ENCODE measurements at regions not wholly inside any gene's neighbourhood (a gene's known extent, or its start where the extent isn't known, plus 50 kb on each side); places are given as distances from the start of the nearest gene placed in this dataset.

- no peak for DNase-seq (ENCODE audit: low spot score)
Measured at GRCh38 chr4:108527723-108528122, 92.7 kb upstream of the RPL34 start.

- no peak for DNase-seq (ENCODE audit: low spot score)
Measured at GRCh38 chr4:108520807-108521206, 99.6 kb upstream of the RPL34 start.

GRCh38 chr4:108519911-108520601, 100.3 kb upstream of the RPL34 start:
- no peak for DNase-seq (ENCODE audit: low spot score)

GRCh38 chr4:108519208-108519833, 101.1 kb upstream of the RPL34 start:
- no peak for DNase-seq (ENCODE audit: low spot score)

GRCh38 chr4:108512615-108513505, 107.5 kb upstream of the RPL34 start:
- DNase-seq (ENCODE audit: low spot score) = peak; percentile 30

- DNase-seq (ENCODE audit: low spot score) = no peak
Measured at GRCh38 chr4:108511618-108512017, 108.8 kb upstream of the RPL34 start.

GRCh38 chr4:108502356-108502755, 118.0 kb upstream of the RPL34 start:
- DNase-seq (ENCODE audit: low spot score) = no peak

- DNase-seq (ENCODE audit: low spot score) = no peak
Measured at GRCh38 chr4:108498925-108499324, 121.5 kb upstream of the RPL34 start.

- DNase-seq (ENCODE audit: low spot score) = no peak
Measured at GRCh38 chr4:108493596-108493931, 126.8 kb upstream of the RPL34 start.

- DNase-seq (ENCODE audit: low spot score) = peak; percentile 38
Measured at GRCh38 chr4:108492816-108493595, 127.4 kb upstream of the RPL34 start.

- DNase-seq (ENCODE audit: low spot score) = no peak
Measured at GRCh38 chr4:108488865-108489264, 131.5 kb upstream of the RPL34 start.

- DNase-seq (ENCODE audit: low spot score) = no peak
Measured at GRCh38 chr4:108486046-108486445, 134.3 kb upstream of the RPL34 start.

GRCh38 chr4:108484187-108484586, 136.2 kb upstream of the RPL34 start:
- DNase-seq (ENCODE audit: low spot score) = no peak

GRCh38 chr4:108483650-108484049, 136.7 kb upstream of the RPL34 start:
- no peak for DNase-seq (ENCODE audit: low spot score)

GRCh38 chr4:108483079-108483478, 137.3 kb upstream of the RPL34 start:
- DNase-seq (ENCODE audit: low spot score) = no peak

- no peak for DNase-seq (ENCODE audit: low spot score)
Measured at GRCh38 chr4:108480881-108481280, 139.5 kb upstream of the RPL34 start.

- DNase-seq (ENCODE audit: low spot score) = no peak
Measured at GRCh38 chr4:108477527-108478108, 142.8 kb upstream of the RPL34 start.

- no peak for DNase-seq (ENCODE audit: low spot score)
Measured at GRCh38 chr4:108473163-108473720, 147.1 kb upstream of the RPL34 start.

GRCh38 chr4:108466936-108467902, 153.2 kb upstream of the RPL34 start:
- peak; percentile 74 for DNase-seq (ENCODE audit: low spot score)

GRCh38 chr4:108465886-108466500, 154.4 kb upstream of the RPL34 start:
- DNase-seq (ENCODE audit: low spot score) = no peak
